Stimulated activated CD8-positive, alpha-beta memory T cell treated with anti-CD3 and anti-CD28 coated beads, Interleukin-12 subunit alpha, Interleukin-12 subunit beta, amount 100 ng/mL, for 4 hours (primary cell): ENCODE measurements at regions not wholly inside any gene's neighbourhood (a gene's known extent, or its start where the extent isn't known, plus 50 kb on each side); places are given as distances from the start of the nearest gene placed in this dataset.
A peak's percentile ranks its signal among the peaks of the same experiment; 100 is the strongest.
"Not testable (repeated sequence)": the region's sequence is repeated elsewhere in the genome, so short reads cannot be mapped to it uniquely, and the experiment has no call there.

ENCODE experiments used
- DNase-seq: peaks from one replicate; pipeline ENCODE4 v3.0.0-alpha.2; 2020; ENCODE audit warnings: low read depth

DNA sequence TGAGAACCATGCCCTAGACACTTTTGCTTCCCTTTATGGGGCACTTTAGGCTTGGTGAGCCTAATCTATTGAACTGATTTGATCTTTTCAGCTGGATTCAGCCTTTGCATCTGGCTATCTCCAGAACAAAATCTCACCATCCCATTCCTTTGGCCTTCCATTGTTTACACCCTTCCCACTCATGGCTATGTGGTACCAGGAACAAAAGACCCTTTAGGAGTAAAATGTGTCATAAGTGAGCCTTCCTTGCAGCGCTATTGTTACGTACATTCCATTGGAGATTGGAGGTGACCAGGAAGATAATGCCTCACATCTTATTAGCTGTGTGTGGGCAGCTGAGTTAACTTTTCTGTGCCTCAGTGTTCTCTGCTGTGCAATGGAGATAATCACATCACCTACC, 188.4 kb downstream of the SATB1 start:
- no peak for DNase-seq

DNA sequence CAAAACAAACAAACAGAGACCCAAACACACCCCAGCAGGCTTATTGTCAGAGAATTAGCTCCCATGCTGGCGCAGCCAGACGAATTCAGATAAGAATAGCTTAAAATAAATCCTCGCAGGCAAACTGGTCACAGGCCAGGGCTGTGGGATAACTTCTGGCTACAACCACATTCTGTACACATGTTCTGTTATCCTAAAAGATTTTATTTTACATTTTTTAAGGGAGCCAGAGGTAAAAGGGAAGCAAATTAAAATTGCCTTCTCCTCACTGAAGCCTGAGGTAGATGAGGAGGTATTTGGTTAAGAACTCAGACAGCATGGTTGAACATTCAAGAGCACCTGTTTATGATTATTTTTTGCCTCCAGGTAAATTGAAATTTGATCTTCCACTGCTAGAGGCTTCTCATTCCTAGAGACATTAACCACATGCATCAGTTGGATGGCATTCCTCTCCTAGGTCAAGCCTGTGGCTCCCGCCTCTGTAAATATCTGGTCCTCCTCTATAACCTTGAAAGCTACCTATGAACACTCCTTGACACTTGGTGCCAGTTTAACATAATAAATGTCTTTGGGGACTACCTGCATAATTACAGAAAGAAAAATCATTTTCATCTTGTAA, 190.3 kb downstream of the SATB1 start:
- no peak for DNase-seq

DNA sequence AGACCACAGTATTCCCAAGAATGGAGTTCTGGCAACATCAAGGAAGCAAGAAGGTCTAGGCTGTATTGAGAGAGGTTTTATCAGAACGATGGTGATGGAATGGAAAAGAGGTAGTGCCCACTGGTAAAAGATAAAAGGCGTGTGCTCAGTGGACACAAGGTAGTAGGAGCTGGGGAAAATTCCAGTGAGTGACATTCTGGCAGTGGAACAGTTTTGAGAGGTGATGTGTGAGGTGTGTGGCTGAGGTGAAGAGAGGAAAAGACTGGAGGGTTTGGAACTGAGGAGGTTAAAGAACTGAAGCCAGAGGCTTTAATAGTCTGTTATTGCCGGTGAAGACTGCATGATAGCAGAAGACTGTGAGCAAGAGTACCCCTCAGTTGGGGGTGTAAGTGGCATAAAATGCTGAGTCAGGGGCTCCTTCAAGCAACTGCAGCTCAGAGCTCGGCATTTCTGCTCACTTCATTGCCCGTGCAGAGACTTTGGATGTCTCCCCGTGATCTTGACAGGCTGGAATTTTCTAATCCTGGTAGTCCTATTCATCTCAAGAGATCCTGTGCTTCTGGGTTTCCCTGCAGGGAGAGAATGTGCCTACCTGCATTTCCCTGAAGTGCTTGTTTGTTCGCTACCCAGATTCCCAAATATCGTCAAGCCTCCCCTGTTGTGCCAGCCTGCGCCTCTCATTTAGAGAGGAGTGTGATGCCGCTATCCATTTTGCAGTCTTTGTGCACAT, 191.0 kb downstream of the SATB1 start:
- DNase-seq = no peak

DNA sequence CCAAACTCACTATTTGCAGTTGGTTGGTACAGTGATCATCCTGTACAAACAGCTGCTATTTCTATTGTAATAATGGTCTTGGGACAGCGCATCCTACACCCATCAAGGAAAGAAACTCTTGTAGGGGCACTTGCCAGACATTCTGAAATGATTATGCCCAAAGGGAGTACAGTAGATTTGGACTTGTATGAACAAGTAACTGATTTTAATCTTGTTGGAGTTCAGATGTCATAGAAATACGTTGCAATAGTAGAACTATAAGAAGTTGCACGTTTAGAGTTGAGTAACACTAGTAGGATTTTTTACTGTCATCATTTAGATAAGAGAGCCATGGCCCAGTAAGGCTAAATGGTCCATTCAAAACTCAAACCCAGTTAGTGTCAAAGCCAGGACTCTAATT, 192.8 kb downstream of the SATB1 start:
- DNase-seq = no peak

DNA sequence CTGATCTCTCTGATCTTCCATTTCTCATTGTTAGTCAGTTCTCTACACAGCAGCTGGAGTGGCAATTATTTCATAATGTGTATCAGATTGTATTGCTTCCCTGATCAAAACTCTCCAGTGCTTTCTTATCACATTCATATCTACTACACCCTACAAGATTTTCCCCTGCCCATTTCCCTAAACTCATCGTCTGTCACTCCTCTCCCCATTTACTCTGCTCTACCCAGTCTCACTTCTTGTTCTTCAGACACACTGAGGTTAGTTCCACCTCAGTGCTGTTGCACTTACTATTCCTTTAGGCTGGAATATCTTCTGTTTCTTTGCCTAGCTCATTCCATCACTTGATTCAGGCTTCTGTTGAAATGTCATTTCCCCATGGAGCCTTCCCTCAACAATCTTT, 197.1 kb downstream of the SATB1 start:
- no peak for DNase-seq

DNA sequence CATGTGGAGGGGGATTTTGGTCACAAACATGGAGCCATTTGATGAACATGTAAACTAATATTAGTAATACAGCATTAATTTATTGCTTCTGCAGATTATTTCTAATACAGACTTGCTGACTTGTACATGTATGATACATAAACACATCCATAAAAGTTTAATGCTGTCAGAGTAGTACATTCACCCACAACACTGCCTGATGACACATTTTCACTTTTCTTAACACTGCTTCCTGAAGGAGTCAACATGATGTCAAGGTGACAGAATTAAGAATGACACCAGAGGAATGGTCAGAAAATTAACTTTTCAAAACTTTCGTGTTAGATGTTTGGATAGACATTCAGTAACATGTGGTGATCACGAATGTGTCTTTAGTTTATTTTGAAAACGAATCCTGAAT, 199.4 kb downstream of the SATB1 start:
- DNase-seq = no peak

DNA sequence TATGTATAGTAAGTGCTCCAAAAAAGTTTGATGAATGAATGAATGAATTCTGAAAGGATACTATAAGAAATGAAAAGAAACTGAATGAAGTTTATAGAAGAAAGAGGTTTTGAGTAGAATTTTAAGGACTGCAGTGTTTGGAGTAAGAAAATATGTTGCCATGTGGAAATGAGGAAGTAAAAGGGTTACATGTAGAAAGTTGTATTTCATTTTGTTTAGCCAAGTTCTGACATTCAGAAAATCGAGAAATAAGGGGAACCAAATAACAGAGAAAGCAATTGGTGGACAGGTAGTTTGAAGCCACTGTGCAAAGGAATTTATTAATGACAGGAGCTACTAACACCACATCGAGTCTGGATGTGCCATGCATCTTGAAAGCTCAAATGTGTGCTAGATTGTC, 200.7 kb downstream of the SATB1 start:
- no peak for DNase-seq

DNA sequence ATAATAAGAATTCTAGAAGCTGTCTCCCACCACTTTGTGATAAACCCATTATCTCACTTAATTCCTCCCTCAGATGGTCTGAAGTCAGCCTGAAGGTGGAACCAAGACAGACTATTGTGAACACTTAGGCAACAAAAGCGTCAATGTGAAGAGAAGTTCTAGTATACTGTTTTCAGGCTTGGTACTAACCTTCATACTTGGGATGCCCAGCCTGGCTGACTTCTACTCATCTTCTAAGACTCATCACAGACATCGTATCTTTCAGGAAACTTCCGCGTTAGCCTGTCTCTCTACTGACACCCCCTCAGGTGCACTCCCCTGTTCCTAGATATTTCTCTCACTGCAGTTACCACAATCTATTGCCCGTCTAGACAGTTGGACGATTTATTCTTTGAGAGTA, 201.2 kb downstream of the SATB1 start:
- no peak for DNase-seq

DNA sequence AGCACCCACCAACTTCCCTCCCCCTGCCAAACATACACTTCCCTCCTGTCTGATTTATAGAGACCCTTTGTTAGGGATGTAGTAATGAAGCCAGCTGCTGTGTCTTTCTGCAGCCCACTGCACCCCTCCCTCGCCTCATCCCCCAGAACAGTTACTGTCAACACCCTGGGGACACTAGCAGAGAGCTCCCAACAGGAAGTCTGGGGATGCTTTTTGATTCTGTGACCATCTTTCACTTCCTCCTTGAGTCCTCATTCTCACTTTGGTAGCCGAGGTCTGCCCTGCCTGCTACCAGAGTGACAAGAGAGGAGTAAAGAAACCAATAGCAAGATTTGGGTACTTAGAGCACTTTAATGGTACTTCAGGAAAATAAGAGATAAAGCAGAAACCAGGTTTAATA, 201.6 kb downstream of the SATB1 start:
- DNase-seq = peak; percentile 1

DNA sequence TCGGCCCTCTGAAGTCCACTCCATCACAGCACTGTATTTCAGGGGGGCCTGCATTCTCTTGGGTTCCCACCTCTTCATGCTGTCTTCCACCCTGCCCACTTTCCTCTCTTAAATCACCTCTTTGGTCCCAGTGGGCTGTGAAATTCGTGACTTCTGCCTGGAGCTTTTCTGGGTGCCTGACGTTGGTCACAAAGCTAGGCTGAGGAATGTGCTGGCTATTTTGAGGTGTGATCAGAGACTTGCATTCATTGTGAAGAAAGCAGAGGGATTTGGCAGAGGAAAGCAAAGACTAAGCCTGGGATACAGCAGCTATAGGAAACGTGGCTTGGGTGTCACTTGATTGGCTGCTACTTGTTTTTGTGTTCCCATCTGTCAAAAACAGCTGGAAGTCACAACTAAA, 202.5 kb downstream of the SATB1 start:
- no peak for DNase-seq

DNA sequence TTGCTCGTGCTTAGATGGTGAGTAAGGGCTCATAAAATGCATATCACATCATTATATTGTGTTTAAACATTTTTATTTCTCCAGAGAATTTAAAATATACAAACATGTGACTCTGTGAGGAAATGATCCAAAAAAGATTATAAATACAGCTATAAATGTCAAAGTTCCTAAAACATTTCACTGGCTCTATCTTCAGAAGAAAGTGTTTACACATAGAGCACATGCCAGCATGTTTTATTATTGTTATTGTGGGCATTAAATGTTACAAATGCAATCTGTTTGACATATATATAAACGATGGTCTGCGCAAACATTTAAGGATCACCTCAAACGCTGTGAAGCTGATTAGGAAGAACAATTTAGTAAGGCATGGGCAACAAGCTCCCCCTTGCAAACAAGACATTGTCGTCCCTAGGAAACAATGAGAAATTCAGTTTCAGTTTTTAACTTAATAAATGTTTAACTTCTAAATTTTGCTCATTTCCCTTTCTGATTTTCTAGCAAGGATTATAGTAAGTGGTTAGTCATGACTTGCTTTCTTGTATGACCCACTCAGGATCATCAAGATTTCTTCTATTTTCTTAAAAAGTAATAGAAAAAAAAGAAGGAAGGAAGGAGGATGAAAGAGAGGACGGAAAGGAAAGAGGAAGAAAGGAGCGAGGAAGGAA, 207.5 kb downstream of the SATB1 start:
- DNase-seq = no peak

DNA sequence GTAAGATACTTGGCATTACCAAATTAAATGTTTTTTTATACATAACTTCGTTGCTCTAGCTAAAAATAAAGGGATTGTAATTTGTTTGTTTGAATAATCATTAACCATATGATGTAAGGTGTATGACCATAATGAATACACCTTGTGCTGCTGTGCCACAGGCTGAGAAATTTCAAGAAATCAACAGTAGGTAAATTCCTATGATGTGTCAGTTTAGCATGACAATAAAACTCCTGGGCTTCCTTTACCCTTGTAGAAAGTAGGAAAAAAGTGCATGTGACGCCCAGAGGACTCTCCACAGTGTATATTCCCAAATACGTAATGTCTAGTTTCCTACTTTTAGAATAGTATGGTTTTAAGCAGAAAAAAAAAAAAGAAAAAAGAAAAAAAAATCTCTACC, 208.1 kb downstream of the SATB1 start:
- no peak for DNase-seq

DNA sequence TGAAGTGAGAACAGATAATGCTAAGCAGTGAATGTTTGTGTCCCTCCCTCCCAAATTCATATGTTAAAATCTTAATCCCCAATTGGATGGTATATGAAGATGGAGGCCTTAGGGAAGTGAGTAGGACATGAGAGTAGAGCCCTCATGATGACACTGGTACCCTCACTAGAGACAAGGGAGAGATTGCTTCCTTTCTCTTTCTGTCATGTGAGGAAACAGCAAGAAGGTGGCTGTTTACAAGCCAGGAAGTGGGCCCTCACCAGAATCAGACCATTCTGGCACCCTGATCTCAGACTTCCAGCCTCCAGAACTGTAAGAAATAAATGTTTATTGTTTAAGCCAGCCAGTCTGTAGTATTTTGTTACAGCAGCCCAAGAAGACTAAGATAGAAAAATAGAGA, 209.5 kb downstream of the SATB1 start:
- no peak for DNase-seq

DNA sequence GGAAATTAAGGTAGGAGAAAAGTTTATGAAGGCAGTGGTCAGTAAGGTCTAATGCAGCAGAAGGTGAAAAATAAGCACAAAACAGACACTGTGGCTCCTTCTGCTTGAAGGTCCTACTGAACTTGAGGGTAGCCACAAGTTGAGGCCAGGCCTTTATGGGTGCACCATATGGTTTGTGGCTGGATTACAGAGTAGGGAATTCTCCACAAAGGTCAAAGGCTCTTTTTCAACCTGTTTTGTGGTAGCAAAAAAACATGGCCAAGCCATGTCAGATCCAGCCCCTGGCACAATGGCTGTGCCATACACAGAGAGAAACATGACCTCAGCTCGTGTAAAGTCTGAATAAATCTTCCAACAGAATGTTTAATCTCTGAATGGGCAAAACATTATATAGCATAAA, 214.0 kb downstream of the SATB1 start:
- no peak for DNase-seq

DNA sequence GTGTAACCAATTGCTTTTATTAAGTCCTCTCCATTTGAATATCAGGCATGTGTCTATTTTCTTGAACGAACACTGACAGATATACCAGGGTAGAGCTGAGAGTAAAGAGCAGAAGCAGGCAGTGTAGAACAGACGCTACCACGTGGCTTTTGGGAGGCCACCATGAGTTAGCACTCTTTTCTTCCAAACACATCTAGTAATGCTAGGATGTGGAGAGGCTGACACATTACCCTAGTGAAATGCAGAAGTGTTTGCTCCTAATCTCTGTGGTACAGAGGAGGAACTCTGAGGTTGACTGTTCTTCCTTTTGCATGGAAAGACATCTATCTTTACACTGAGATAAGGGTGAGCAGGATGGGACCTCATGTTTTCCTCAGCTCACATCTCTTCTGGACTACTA, 216.3 kb downstream of the SATB1 start:
- DNase-seq = no peak

DNA sequence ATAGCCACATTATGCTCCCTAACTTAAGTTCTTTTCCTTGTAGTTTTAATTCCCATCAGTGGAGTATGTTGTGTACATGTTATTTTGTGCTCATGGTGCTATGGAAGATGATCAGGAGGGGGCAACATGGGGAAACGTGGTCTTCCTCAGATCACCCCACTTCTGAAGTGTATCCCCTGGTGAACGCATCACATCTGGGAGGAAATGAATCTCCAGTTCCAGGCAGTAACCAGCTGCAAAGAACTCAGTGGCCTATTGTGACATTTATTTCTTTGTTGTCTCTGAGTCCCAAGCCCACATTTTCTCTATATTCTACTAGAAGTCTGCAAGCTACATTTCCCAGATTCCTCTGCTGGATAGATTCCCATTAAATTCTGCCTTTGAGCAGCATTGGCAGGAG, 217.0 kb downstream of the SATB1 start:
- DNase-seq = no peak

DNA sequence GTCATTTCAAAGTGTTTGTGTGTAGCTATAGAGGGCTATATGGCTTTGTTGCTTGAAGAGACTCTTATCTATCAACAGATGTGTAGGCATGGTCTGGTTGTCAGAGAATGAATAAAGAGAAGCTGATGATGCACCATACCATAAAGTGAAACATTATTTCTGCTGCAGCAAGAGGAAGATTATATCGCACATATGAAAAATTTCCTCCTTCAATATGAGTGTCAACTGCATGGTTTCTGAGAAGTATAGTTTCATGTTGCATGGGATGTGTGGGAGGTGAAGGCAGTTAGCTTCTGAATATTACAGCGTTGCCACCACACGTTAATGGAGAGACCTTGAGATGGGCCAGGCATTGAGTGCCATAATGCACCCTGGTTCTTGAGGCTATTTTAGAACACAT, 217.9 kb downstream of the SATB1 start:
- no peak for DNase-seq

DNA sequence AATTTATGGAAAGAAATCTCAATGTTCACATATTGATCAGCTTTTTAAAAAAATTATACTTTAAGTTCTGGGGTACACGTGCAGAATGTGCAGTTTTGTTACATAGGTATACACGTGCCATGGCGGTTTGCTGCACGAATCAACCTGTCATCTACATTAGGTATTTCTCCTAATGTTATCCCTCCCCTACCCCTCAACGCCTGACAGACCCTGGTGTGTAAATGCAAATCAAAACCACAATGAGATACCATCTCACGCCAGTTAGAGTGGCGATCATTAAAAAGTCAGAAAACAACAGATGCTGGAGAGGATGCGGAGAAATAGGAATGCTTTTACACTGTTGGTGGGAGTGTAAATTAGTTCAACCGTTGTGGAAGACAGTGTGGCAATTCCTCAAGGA, 219.4 kb downstream of the SATB1 start:
- DNase-seq = not testable (repeated sequence)

DNA sequence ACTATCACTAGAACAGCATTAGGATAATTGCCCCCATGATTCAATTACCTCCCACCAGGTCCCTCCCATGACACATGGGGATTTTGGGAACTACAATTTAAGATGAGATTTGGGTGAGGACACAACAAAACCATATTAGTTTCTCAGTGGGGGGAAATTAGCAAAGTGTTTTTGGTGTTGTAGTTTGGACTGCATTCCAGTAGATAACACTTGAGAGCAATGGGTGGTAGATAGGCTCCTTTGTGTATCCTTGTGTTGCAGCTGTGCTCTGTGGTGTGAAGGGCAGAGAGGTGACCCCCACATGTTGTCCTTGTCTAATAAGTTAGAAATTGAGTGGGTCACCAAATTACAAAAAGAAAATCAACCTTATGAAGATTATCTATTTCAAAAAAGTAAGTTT, 223.8 kb downstream of the SATB1 start:
- no peak for DNase-seq

DNA sequence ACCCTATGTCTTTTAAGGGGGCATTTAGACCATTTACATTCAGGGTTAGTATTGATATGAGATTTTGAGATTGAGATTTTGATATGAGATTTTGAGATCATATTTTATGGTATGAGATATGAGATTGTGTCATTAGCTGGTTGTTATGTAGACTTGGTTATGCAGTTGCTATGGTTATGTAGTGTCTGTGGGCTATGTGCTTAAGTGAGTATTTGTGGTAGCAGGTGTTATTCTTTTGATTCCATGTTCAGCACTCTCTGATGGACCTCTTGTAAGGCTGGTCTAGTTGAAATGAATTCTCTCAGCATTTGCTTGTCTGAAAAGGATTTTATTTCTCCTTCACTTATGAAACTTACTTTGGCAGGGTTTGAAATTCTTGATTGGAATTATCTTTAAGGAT, 225.4 kb downstream of the SATB1 start:
- no peak for DNase-seq

DNA sequence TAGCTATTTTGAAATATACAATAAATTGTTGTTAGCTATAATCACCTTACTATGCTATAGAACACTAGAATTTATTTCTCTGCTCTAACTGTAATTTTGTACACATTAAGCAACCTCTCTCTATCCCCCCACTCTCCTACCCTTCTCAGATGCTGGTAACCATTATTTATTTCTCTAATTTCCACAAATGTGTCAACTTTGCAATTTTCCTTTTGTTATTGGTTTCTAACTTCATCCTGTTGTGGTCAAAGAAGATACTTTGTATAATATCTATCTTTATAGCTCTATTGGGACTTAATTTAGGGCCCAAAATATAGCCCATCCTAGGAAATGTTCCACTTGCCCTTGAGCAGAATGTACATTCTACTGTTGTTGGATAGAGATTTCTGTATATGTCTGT, 229.3 kb downstream of the SATB1 start:
- DNase-seq = no peak

DNA sequence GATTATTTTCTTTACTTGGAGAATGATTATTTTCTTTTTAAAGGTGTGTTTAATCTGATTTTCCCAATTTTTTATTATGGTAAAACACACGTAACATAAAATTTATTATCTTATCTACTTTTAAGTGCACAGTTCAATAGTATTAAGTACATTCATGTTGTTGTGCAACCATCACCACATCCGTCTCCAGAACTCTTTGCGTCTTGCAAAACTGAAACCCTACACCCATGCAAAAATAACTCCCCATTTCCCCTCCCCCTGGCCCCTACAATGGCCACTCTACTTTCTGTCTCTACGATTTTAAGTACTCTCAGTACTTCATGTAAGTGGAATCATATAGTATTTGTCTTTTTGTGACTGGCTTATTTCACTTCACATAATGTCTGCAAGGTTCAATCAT, 230.7 kb downstream of the SATB1 start:
- DNase-seq = no peak

DNA sequence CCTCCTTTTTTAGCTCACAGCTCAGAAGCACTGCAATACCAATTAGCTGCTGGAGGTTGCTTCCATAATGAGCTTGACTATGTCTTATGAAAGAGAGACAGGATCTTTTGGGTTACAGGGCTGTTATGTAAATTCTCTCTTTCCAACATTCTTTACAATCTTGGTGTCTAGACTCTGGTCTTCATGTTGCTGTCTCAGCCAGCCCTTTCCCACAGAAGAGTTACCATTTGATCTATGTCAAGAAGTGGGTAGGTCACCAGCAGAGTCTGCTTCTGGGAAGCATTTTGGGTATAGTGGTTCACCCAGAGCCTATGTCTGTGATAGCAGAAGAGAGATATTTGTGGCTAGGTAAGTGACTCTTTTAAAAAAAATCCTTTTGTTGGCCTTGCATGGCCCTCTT, 234.5 kb downstream of the SATB1 start:
- DNase-seq = no peak
